ENCODE measurements at regions not wholly inside any gene's neighbourhood (a gene's known extent, or its start where the extent isn't known, plus 50 kb on each side); places are given as distances from the start of the nearest gene placed in this dataset.
A peak's percentile ranks its signal among the peaks of the same experiment; 100 is the strongest.
"Not testable (repeated sequence)": the region's sequence is repeated elsewhere in the genome, so short reads cannot be mapped to it uniquely, and the experiment has no call there.

DNA sequence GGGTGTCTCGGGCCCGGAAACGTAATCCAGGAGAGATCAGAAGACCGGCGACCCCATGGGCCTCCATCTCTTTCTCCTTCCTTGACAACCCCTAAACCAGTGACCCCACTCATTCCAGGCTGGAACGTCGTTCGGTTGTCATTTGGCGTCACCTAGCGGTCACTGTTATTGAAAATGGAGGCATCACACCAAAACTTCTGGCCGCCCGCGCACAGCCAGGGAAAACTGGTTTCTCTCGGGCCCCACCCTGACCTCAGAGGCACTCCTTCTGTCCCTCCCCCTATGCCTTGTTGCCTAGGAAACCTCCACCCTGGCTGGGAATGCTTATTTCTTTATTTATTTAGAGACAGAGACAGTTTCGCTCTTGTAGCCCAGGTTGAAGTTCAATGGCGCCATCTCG is 2327.3 kb upstream of the TPTE start:
- not testable (repeated sequence) for H3K9me3 ChIP-seq (ENCODE audit: severe bottlenecking); H3K27me3 ChIP-seq (ENCODE audit: insufficient read depth, low read depth, severe bottlenecking); DNase-seq; H3K36me3 ChIP-seq; H3K27ac ChIP-seq; H3K4me3 ChIP-seq (ENCODE audit: low read depth, low read length)

DNA sequence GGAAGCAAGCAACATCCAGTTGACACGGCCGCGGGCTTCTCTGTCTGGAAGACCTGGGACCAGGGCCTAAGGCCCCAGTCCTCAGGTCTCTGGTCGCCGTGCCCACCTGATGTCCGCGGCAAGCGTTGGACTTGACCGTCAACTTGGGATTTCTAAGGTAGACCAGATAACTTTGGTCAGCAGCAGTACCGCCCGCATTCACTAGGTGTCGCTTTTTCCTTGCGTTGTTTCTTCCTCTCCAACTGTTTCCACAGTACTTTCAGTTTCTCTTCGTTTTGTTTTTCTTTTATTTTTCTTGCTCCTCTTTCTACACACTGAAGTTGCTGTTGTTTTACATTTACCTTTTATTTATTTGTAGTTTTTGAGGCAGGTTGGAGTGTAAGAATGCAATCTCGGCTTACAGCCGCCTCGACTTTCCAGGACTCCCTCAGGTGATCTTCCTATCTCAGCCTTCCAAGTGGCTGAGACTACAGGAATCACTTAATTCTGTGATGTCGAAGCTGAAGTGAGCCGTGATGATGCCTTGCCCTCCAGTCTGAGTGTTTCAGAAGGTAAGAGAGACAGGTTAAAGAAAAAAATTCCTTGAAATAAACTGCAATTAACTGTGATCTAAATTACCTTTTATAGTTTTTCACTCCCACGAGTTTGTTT is 2323.9 kb upstream of the TPTE start:
- H3K9me3 ChIP-seq (ENCODE audit: severe bottlenecking); H3K4me3 ChIP-seq (ENCODE audit: low read depth, low read length); H3K36me3 ChIP-seq; DNase-seq; H3K27ac ChIP-seq; H3K27me3 ChIP-seq (ENCODE audit: insufficient read depth, low read depth, severe bottlenecking): not testable (repeated sequence)

DNA sequence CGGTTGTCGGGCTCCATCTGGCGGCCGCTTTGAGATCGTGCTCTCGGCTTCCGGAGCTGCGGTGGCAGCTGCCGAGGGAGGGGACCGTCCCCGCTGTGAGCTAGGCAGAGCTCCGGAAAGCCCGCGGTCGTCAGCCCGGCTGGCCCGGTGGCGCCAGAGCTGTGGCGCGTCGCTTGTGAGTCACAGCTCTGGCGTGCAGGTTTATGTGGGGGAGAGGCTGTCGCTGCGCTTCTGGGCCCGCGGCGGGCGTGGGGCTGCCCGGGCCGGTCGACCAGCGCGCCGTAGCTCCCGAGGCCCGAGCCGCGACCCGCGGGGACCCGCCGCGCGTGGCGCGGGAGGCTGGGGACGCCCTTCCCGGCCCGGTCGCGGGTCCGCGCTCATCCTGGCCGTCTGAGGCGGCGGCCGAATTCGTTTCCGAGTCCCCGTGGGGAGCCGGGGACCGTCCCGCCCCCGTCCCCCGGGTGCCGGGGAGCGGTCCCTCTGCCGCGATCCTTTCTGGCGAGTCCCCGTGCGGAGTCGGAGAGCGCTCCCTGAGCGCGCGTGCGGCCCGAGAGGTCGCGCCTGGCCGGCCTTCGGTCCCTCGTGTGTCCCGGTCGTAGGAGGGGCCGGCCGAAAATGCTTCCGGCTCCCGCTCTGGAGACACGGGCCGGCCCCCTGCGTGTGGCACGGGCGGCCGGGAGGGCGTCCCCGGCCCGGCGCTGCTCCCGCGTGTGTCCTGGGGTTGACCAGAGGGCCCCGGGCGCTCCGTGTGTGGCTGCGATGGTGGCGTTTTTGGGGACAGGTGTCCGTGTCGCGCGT is 2316.1 kb upstream of the TPTE start:
- not testable (repeated sequence) for DNase-seq; H3K27me3 ChIP-seq (ENCODE audit: insufficient read depth, low read depth, severe bottlenecking); H3K36me3 ChIP-seq; H3K9me3 ChIP-seq (ENCODE audit: severe bottlenecking); H3K4me3 ChIP-seq (ENCODE audit: low read depth, low read length); H3K27ac ChIP-seq

DNA sequence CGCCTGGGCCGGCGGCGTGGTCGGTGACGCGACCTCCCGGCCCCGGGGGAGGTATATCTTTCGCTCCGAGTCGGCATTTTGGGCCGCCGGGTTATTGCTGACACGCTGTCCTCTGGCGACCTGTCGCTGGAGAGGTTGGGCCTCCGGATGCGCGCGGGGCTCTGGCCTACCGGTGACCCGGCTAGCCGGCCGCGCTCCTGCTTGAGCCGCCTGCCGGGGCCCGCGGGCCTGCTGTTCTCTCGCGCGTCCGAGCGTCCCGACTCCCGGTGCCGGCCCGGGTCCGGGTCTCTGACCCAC is 2315.5 kb upstream of the TPTE start:
- not testable (repeated sequence) for H3K4me3 ChIP-seq (ENCODE audit: low read depth, low read length); DNase-seq; H3K27ac ChIP-seq; H3K36me3 ChIP-seq; H3K9me3 ChIP-seq (ENCODE audit: severe bottlenecking); H3K27me3 ChIP-seq (ENCODE audit: insufficient read depth, low read depth, severe bottlenecking)

DNA sequence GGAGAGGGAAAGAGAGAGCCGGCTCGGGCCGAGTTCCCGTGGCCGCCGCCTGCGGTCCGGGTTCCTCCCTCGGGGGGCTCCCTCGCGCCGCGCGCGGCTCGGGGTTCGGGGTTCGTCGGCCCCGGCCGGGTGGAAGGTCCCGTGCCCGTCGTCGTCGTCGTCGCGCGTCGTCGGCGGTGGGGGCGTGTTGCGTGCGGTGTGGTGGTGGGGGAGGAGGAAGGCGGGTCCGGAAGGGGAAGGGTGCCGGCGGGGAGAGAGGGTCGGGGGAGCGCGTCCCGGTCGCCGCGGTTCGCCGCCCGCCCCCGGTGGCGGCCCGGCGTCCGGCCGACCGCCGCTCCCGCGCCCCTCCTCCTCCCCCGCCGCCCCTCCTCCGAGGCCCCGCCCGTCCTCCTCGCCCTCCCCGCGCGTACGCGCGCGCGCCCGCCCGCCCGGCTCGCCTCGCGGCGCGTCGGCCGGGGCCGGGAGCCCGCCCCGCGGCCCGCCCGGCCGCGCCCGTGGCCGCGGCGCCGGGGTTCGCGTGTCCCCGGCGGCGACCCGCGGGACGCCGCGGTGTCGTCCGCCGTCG is 2308.3 kb upstream of the TPTE start:
- H3K36me3 ChIP-seq; H3K4me3 ChIP-seq (ENCODE audit: low read depth, low read length); H3K27me3 ChIP-seq (ENCODE audit: insufficient read depth, low read depth, severe bottlenecking); H3K9me3 ChIP-seq (ENCODE audit: severe bottlenecking); H3K27ac ChIP-seq: not testable (repeated sequence)
- DNase-seq, result peak; percentile 85

DNA sequence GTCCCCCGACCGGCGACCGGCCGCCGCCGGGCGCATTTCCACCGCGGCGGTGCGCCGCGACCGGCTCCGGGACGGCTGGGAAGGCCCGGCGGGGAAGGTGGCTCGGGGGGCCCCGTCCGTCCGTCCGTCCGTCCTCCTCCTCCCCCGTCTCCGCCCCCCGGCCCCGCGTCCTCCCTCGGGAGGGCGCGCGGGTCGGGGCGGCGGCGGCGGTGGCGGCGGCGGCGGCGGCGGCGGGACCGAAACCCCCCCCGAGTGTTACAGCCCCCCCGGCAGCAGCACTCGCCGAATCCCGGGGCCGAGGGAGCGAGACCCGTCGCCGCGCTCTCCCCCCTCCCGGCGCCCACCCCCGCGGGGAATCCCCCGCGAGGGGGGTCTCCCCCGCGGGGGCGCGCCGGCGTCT is 2306.8 kb upstream of the TPTE start:
- H3K27ac ChIP-seq; DNase-seq; H3K9me3 ChIP-seq (ENCODE audit: severe bottlenecking); H3K27me3 ChIP-seq (ENCODE audit: insufficient read depth, low read depth, severe bottlenecking); H3K36me3 ChIP-seq; H3K4me3 ChIP-seq (ENCODE audit: low read depth, low read length): not testable (repeated sequence)

DNA sequence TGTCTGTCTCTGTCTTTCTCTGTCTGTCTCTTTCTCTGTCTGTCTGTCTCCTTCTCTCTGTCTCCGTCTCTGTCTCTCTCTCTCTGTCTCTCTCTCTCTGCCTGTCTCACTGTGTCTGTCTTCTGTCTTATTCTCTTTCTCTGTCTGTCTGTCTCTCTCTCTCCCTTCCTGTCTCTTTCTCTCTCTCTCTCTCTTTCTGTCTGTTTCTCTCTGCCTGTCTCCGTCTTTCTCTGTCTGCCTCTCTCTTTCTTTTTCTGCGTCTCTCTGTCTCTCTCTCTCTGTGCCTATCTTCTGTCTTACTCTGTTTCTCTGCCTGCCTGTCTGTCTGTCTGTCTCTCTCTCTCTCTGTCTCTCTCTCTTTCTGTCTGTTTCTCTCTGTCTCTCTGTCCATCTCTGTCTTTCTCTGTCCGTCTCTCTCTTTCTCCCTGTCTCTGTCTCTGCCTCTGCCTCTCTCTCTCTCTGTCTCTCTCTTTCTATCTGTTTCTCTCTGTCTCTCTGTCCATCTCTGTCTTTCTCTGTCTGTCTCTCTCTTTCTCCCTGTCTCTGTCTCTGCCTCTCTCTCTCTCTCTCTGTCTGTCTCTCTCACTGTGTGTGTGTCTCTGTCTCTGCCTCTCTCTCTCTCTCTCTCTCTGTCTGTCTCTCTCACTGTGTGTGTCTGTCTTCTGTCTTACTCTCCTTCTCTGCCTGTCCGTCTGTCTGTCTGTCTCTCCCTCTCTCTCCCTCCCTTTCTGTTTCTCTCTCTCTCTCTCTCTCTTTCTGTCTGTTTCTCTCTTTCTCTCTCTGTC is 2291.8 kb upstream of the TPTE start:
- not testable (repeated sequence) for H3K9me3 ChIP-seq (ENCODE audit: severe bottlenecking); H3K36me3 ChIP-seq; H3K27ac ChIP-seq; DNase-seq; H3K27me3 ChIP-seq (ENCODE audit: insufficient read depth, low read depth, severe bottlenecking); H3K4me3 ChIP-seq (ENCODE audit: low read depth, low read length)

DNA sequence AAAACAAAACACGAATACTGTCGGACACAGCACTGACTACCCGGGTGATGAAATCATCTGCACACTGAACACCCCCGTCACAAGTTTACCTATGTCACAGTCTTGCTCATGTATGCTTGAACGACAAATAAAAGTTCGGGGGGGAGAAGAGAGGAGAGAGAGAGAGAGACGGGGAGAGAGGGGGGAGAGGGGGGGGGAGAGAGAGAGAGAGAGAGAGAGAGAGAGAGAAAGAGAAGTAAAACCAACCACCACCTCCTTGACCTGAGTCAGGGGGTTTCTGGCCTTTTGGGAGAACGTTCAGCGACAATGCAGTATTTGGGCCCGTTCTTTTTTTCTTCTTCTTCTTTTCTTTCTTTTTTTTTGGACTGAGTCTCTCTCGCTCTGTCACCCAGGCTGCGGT is 2290.1 kb upstream of the TPTE start:
- not testable (repeated sequence) for H3K36me3 ChIP-seq; H3K27me3 ChIP-seq (ENCODE audit: insufficient read depth, low read depth, severe bottlenecking); H3K4me3 ChIP-seq (ENCODE audit: low read depth, low read length); DNase-seq; H3K27ac ChIP-seq; H3K9me3 ChIP-seq (ENCODE audit: severe bottlenecking)

DNA sequence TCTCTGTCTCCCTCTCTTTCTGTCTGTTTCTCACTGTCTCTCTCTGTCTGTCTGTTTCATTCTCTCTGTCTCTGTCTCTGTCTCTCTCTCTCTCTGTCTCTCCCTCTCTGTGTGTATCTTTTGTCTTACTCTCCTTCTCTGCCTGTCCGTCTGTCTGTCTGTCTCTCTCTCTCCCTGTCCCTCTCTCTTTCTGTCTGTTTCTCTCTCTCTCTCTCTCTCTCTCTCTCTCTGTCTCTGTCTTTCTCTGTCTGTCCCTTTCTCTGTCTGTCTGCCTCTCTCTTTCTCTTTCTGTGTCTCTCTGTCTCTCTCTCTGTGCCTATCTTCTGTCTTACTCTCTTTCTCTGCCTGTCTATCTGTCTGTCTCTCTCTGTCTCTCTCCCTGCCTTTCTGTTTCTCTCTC is 2288.4 kb upstream of the TPTE start:
- not testable (repeated sequence) for H3K4me3 ChIP-seq (ENCODE audit: low read depth, low read length); DNase-seq; H3K27me3 ChIP-seq (ENCODE audit: insufficient read depth, low read depth, severe bottlenecking); H3K36me3 ChIP-seq; H3K27ac ChIP-seq; H3K9me3 ChIP-seq (ENCODE audit: severe bottlenecking)

DNA sequence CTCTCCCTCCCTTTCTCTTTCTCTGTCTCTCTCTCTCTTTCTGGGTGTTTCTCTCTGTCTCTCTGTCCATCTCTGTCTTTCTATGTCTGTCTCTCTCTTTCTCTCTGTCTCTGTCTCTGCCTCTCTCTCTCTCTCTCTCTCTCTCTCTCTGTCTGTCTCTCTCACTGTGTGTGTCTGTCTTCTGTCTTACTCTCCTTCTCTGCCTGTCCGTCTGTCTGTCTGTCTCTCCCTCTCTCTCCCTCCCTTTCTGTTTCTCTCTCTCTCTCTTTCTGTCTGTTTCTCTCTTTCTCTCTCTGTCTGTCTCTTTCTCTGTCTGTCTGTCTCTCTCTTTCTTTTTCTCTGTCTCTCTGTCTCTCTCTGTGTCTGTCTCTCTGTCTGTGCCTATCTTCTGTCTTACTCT is 2287.3 kb upstream of the TPTE start:
- H3K4me3 ChIP-seq (ENCODE audit: low read depth, low read length); H3K9me3 ChIP-seq (ENCODE audit: severe bottlenecking); DNase-seq; H3K27ac ChIP-seq; H3K27me3 ChIP-seq (ENCODE audit: insufficient read depth, low read depth, severe bottlenecking); H3K36me3 ChIP-seq: not testable (repeated sequence)

DNA sequence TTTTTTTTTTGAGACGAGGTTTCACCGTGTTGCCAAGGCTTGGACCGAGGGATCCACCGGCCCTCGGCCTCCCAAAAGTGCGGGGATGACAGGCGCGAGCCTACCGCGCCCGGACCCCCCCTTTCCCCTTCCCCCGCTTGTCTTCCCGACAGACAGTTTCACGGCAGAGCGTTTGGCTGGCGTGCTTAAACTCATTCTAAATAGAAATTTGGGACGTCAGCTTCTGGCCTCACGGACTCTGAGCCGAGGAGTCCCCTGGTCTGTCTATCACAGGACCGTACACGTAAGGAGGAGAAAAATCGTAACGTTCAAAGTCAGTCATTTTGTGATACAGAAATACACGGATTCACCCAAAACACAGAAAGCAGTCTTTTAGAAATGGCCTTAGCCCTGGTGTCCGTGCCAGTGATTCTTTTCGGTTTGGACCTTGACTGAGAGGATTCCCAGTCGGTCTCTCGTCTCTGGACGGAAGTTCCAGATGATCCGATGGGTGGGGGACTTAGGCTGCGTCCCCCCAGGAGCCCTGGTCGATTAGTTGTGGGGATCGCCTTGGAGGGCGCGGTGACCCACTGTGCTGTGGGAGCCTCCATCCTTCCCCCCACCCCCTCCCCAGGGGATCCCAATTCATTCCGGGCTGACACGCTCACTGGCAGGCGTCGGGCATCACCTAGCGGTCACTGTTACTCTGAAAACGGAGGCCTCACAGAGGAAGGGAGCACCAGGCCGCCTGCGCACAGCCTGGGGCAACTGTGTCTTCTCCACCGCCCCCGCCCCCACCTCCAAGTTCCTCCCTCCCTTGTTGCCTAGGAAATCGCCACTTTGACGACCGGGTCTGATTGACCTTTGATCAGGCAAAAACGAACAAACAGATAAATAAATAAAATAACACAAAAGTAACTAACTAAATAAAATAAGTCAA is 2276.4 kb upstream of the TPTE start:
- not testable (repeated sequence) for H3K36me3 ChIP-seq; DNase-seq; H3K27ac ChIP-seq; H3K4me3 ChIP-seq (ENCODE audit: low read depth, low read length); H3K9me3 ChIP-seq (ENCODE audit: severe bottlenecking); H3K27me3 ChIP-seq (ENCODE audit: insufficient read depth, low read depth, severe bottlenecking)

DNA sequence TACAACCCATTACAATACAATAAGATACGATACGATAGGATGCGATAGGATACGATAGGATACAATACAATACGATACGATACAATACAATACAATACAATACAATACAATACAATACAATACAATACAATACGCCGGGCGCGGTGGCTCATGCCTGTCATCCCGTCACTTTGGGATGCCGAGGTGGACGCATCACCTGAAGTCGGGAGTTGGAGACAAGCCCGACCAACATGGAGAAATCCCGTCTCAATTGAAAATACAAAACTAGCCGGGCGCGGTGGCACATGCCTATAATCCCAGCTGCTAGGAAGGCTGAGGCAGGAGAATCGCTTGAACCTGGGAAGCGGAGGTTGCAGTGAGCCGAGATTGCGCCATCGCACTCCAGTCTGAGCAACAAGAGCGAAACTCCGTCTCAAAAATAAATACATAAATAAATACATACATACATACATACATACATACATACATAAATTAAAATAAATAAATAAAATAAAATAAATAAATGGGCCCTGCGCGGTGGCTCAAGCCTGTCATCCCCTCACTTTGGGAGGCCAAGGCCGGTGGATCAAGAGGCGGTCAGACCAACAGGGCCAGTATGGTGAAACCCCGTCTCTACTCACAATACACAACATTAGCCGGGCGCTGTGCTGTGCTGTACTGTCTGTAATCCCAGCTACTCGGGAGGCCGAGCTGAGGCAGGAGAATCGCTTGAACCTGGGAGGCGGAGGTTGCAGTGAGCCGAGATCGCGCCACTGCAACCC is 2275.6 kb upstream of the TPTE start:
- not testable (repeated sequence) for H3K27me3 ChIP-seq (ENCODE audit: insufficient read depth, low read depth, severe bottlenecking); H3K9me3 ChIP-seq (ENCODE audit: severe bottlenecking); H3K4me3 ChIP-seq (ENCODE audit: low read depth, low read length); DNase-seq; H3K27ac ChIP-seq; H3K36me3 ChIP-seq

DNA sequence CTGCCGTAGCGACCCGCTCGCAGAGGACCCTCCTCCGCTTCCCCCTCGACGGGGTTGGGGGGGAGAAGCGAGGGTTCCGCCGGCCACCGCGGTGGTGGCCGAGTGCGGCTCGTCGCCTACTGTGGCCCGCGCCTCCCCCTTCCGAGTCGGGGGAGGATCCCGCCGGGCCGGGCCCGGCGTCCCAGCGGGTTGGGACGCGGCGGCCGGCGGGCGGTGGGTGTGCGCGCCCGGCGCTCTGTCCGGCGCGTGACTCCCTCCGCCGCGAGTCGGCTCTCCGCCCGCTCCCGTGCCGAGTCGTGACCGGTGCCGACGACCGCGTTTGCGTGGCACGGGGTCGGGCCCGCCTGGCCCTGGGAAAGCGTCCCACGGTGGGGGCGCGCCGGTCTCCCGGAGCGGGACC is 2269.7 kb upstream of the TPTE start:
- not testable (repeated sequence) for H3K9me3 ChIP-seq (ENCODE audit: severe bottlenecking); H3K27me3 ChIP-seq (ENCODE audit: insufficient read depth, low read depth, severe bottlenecking); H3K36me3 ChIP-seq; DNase-seq; H3K4me3 ChIP-seq (ENCODE audit: low read depth, low read length); H3K27ac ChIP-seq

All from WERI-Rb-1 (cell line).